ENCODE measurements at regions not wholly inside any gene's neighbourhood (a gene's known extent, or its start where the extent isn't known, plus 50 kb on each side); places are given as distances from the start of the nearest gene placed in this dataset.
"Not testable (repeated sequence)": the region's sequence is repeated elsewhere in the genome, so short reads cannot be mapped to it uniquely, and the experiment has no call there.

DNA sequence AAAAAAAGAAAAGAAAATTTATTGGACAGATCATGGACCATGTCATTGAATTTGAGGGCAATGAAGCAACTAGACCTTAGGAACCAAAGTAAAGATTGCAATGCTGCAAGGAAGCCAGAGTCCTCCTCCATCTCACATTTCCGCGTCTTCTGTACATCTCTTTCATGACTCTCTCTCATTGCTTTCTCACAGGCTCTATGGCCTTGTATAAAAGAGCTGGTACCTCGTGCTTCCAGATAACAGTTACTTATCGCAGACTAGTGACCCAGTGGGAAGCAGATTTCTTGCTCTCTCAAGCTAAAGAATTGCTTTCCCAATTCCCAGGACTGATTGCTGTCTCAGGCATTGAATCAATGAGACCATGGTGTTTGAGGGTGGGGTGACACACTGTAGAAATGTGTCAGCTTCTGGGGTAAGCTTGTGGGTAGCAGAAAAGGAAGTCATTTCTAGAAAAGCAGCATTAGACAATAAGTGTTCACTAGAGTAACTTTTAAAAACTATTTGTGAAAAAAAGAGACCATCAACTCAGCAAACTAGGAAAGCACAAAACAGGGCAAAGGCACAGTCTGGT, 635.3 kb downstream of the UTRN start:
- no peak for DNase-seq (ENCODE audit: low read depth, low spot score)

- no peak for DNase-seq (ENCODE audit: low read depth, low spot score)
Measured at GRCh38 chr6:144921206-144921975, 636.3 kb downstream of the UTRN start.

- DNase-seq (ENCODE audit: low read depth, low spot score), result no peak
Measured at GRCh38 chr6:144922120-144922722, 637.1 kb downstream of the UTRN start.

DNA sequence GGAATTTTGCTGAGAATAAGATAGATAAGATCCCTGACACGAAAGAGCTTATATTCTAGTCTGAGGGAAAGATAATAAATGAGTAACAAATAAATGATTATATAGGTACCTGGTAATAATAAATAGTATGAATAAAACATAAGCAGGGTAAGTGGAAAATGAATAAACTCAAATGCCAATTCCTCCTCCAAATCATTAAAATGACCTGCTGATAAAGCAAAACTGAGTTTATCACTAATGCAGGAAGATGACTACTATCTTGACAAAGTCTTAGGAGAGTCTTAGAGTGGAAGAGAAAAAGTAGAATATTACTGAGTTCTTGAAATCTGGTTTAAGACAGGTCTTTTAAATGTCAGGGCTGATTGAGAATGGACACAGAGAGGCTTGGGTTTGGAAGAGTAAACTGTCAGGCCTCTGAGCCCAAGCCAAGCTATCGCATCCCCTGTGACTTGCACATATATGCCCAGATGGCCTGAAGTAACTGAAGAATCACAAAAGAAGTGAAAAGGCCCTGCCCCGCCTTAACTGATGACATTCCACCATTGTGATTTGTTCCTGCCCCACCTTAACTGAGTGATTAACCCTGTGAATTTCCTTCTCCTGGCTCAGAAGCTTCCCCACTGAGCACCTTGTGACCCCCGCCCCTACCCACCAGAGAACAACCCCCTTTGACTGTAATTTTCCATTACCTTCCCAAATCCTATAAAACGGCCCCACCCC, 637.8 kb downstream of the UTRN start:
- not testable (repeated sequence) for DNase-seq (ENCODE audit: low read depth, low spot score)

- not testable (repeated sequence) for DNase-seq (ENCODE audit: low read depth, low spot score)
Measured at GRCh38 chr6:144923491-144923787, 638.3 kb downstream of the UTRN start.

GRCh38 chr6:144928847-144929246, 643.7 kb downstream of the UTRN start:
- no peak for DNase-seq (ENCODE audit: low read depth, low spot score)

- DNase-seq (ENCODE audit: low read depth, low spot score), result no peak
Measured at GRCh38 chr6:144929262-144929661, 644.1 kb downstream of the UTRN start.

GRCh38 chr6:144931172-144932035, 646.3 kb downstream of the UTRN start:
- DNase-seq (ENCODE audit: low read depth, low spot score), result no peak

- no peak for DNase-seq (ENCODE audit: low read depth, low spot score)
Measured at GRCh38 chr6:144932621-144933020, 647.5 kb downstream of the UTRN start.

DNA sequence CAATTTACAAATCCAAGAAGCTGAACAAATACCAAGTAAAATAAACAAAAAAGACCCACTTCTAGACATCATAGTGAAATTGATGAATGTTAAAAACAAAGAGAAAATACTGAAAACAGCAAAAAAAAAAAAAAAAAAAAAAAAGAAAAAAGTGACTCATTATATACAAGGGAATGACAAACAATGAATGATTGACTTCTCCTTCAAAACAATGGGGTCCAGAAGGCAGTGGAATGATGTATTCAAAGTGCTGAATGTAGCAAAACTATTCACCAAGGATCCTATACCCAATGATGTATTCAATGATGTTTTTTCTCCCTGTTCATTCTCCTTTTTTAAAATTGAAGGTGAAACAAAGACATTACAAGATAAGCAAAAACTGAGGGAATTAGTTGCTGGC, 650.0 kb downstream of the UTRN start:
- DNase-seq (ENCODE audit: low read depth, low spot score), result no peak

DNA sequence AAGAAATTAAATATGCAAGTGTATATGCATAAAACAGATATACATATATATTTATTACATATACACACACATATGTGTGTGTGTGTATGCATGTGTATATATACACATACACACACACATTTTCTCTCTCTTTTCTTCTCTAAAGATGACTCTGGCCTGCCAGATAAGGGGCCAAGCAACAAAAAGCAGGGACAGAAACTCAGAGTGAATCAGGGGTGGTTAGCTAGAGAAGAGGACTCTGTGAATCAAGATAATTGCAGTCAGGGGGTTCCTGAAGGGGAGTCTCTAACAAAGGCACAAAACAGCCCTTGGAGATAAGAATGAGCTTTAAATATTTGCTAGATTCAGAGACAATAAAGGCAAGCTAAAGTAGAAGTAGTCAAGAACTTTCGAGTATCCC, 650.5 kb downstream of the UTRN start:
- no peak for DNase-seq (ENCODE audit: low read depth, low spot score)

GRCh38 chr6:144936764-144937163, 651.6 kb downstream of the UTRN start:
- no peak for DNase-seq (ENCODE audit: low read depth, low spot score)

DNA sequence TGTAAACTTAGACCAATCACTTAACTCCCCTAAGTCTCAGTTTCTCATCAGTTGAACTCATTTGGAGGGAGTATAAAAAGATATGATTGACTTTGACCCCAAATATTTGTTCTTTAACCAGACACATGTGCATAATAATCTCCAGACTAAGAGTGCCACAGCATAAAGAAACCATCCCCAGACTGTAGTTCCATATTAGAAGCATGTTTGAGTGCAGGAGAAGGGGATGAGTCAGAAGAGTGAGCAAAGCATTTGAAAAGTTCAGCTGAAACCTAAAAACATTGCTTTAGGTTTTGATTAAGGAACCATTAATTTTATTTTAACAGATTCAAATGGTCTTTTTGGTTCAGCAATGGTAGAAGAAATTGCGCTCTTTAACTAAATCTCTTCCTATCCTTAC, 654.8 kb downstream of the UTRN start:
- DNase-seq (ENCODE audit: low read depth, low spot score), result no peak

DNA sequence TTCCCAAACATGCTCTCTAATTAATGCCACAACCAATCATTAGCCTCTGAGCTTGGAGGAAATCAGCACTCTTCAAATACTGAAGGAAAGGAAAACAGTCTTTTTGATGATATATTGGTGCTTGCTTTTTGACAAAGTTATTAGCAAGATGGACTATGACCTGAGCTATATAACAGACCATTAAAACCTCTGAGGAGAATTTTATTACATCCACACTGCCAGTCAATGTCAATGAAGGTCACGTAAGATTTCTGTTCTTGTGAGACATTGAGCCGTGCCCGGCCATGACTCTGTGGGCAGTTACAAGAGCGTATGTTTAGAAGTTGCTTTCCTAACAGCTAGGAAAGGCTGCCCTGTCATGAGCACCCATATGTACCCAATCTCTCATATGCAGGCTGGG, 659.0 kb downstream of the UTRN start:
- no peak for DNase-seq (ENCODE audit: low read depth, low spot score)

DNA sequence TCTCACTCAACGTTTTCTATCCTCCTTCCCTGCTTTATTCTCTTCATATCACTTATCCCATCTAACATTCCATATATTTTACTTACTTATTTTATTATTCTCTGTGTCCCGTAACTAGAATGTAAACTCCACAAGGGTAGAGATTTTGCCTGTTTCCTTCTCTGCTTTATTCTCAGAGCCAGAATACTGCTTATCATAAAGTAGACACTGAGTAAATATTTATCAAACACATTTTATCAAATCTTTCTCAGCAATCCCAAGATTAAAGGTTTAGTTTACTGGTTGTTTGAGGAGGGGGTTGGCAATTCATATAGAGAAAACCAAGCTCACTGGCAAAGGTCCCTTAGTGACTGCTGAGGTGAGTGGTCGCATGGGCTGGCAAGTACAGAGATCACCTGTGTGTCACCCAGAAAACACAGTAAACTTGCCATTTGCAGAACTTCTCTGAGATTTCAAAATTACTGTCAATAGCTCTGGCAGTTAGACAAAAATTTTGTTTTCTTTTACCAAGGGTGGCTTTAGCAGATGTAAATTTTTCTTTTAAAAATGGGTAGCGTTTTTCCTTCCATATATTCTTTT, 662.4 kb downstream of the UTRN start:
- no peak for DNase-seq (ENCODE audit: low read depth, low spot score)

DNA sequence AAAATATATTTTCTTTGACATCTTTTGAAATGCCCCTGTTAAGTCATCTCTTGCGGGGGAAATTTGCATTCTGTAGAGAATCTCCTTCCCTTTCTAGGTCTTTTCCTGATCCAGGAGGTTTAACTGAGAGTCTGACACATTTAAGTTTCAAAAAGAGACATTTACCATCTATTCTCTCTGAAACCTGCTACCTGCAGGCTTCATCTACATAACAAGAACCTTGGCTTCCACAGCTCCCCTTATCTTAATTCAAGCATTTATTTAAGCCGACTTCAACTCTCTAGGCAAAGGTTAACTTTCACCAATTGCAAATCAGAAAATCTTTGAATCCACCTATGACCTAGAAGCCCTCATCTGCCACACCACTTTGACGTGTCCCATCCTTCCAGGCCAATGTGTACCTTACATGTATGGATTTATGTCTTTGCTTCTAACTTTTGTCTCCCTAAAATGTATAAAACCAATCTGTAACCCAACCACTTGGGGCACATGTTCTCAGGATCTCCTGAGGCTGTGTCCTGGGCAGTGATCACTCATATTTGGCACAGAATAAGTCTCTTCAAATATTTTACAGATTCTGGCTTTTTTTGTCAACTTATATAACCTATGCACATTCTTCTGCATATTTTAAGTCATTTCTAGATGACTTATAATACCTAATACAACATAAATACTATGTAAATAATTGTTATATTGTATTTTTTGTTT, 666.7 kb downstream of the UTRN start:
- no peak for DNase-seq (ENCODE audit: low read depth, low spot score)

DNA sequence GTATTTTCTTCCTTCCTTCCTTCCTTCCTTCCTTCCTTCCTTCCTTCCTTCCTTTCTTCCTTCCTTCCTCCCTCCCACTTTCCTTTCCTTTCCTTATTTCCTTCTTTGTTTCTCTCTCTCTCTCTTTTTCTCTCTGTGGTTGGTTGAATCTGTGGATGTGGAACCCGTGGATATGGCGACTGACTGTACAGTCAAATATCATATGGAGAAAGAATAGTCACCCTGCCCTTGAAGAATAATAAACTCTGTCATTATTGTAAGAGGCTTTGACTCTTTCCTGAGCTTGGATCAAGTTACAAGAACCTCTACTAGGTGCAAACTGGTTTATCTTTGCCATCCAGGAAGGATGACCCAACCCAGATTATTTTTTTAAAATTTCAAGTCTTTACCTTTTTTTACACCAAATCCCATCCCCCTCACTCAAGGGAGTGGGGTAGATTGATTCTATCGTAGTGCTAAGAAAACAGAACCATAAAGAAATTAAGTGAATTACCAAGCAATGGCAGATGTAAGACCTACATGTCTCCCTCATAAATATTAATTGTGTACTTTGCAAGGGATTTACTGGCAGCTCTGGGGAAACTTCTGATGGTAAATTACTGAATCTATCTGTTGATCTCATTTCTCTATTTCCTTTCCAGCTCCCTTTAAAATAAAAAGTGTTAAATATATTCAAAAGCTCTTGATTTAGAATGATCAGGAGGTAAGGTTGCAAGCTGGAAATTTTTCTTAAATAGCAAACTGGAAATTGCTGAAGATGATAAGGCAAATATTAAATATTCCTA, 667.5 kb downstream of the UTRN start:
- DNase-seq (ENCODE audit: low read depth, low spot score), result no peak

DNA sequence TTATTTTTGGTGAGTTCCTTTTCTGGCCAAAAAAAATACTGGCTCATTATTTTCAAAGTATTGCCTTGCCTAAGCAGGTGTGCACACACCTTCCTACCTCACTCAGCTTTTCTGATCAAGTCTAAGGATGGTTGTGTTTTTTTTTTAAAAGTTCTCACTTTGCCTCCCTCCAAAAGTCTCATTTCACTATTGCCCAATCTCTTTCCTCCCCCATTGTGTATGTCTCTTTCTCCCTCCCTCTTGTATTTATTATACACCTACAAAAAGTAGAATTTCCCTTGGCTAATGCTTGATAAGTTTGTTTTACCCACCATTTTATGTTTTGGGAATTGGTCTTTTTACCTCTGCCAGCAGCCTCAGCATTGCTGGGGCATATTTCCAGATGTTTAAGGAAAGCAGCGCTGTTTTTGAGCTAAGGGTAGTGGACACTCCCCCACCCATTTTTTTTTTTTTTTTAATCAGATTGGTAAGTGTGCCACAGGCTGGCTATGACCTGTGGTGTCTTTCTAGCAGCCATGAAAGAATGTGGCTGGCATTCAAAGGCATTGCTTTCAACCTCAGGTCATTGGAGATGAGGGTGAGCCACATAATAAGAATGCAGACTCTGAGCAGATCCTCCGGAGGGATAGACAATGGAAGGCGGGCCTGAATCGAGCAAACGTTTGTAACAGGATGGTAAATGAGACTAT, 668.6 kb downstream of the UTRN start:
- DNase-seq (ENCODE audit: low read depth, low spot score), result no peak

DNA sequence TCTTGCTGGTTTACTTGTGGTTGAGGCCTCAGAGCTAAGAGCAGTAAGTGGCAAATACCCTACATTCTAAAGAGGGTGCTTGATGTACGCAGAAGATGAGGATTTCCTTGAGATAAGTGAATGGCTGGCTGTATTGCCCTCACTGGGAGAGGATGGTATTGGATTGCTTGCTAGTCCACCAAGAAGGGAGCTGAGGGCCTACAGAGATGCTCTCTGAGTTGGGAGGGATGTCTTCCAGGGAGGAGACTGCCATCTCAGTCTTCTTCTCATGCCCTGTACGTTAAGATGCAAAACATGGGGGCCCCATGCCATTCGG, 669.1 kb downstream of the UTRN start:
- no peak for DNase-seq (ENCODE audit: low read depth, low spot score)

- no peak for DNase-seq (ENCODE audit: low read depth, low spot score)
Measured at GRCh38 chr6:144955392-144955791, 670.3 kb downstream of the UTRN start.
